Gastrocnemius medialis (tissue), 4 donors: ENCODE measurements at regions not wholly inside any gene's neighbourhood (a gene's known extent, or its start where the extent isn't known, plus 50 kb on each side); places are given as distances from the start of the nearest gene placed in this dataset.

Experiments
- ATAC-seq, 2 donors: fragments of 150-250 bp; one replicate each; pipeline ENCODE4 v1.9.1; 2016
- DNase-seq, 2 donors: peaks; one replicate each; pipeline ENCODE4 v3.0.0-alpha.2; 2019
- H3K27ac ChIP-seq, 4 donors: fragments of 200-600 bp; sonication (generic); 1 replicate in 1 of 4; 2 replicates in 3 of 4; pipeline ENCODE4 v1.5.1; 2016 to 2018; ENCODE audit warnings: mild to moderate bottlenecking in 2 of 4, moderate library complexity in 1 of 4
- H3K27me3 ChIP-seq, 3 donors: fragments of 200-600 bp; sonication (generic) in 2 of 3; 1 replicate in 1 of 3; 2 replicates in 2 of 3; pipeline versions ENCODE4 v1.5.1 to v1.6.0; 2016 to 2019; ENCODE audit warnings: mild to moderate bottlenecking in 1 of 3, moderate library complexity in 1 of 3
- H3K36me3 ChIP-seq, 2 donors: fragments of 200-600 bp; sonication (generic) in 1 of 2; one replicate each; pipeline ENCODE4 v1.5.1; 2017 to 2018
- H3K4me1 ChIP-seq, 2 donors: fragments of 200-600 bp; sonication (generic) in 1 of 2; one replicate each; pipeline ENCODE4 v1.5.1; 2016 to 2017; ENCODE audit warnings: mild to moderate bottlenecking in 2 of 2
- H3K4me3 ChIP-seq, 4 donors: fragments of 200-600 bp; sonication (generic) in 3 of 4; 1 replicate in 1 of 4; 2 replicates in 3 of 4; pipeline ENCODE4 v1.5.1; 2016 to 2019; ENCODE audit warnings: mild to moderate bottlenecking in 2 of 4
- H3K9me3 ChIP-seq, 3 donors: fragments of 200-600 bp; sonication (generic) in 2 of 3; 1 replicate in 1 of 3; 2 replicates in 2 of 3; pipeline ENCODE4 v1.5.1; 2016 to 2019
- CTCF ChIP-seq, 5 experiments: fragments of 450-650 bp in 3 of 5; fragments of 200-600 bp in 2 of 5; sonication (generic) in 2 of 5; IDR thresholded peaks in 4 of 5; conservative IDR thresholded peaks in 1 of 5; 1 replicate in 4 of 5; 2 replicates in 1 of 5; pipeline ENCODE4 v1.5.1; 2016 to 2019; ENCODE audit warnings: antibody characterized with exemption in 5 of 5, mild to moderate bottlenecking in 3 of 5, moderate library complexity in 3 of 5
- POLR2A ChIP-seq, 2 donors: fragments of 450-650 bp; IDR thresholded peaks; one replicate each; pipeline ENCODE4 v1.6.1; 2017; ENCODE audit warnings: antibody characterized with exemption in 2 of 2, mild to moderate bottlenecking in 2 of 2, moderate library complexity in 2 of 2
- in situ Hi-C, 4 donors: fragments of 200-750 bp; cut with MboI; loops; one replicate each; pipeline versions ENCODE4 v1.15.0 to v1.8.0; 2017; ENCODE audit warnings: low sequenced_read_pairs in 4 of 4
- intact Hi-C: fragments of 100-400 bp; cut with DNase I; formaldehyde crosslinking; loops from one replicate; pipeline ENCODE4 v1.15.1; 2023; ENCODE audit warnings: low total_unique reads

GRCh38 chr3:16118396-16118795, 56.1 kb upstream of the GALNT15 start:
- ATAC-seq (no peak), DNase-seq (no peak)
- Histone ChIP-seq H3K9me3 (no peaks in the 10 kb centered on the region), H3K4me1 (peaks cover 20 to 32% of the 10 kb centered on the region in 2 donors), H3K27me3 (no peaks in the 10 kb centered on the region), H3K36me3 (no peaks in the 10 kb centered on the region), H3K4me3 (no peak overlapping the region), H3K27ac (no peak overlapping the region)
- in situ Hi-C loops (no loop called here), intact Hi-C loops (no loop called here)
- TF ChIP-seq POLR2A (IDR thresholded peaks at IDR 0.05) (no peak), CTCF (IDR thresholded peaks at IDR 0.05 in 4 of 5, conservative IDR thresholded peaks at IDR 0.05 in 1 of 5) (no peak)

- DNase-seq (no peak), ATAC-seq (peak in 1 of 2 donors; percentile 15)
- no peaks in the 10 kb centered on the region for H3K9me3 ChIP-seq
- H3K4me3 ChIP-seq, result no peak overlapping the region
- peaks cover 19 to 20% of the 10 kb centered on the region in 2 donors for H3K4me1 ChIP-seq
- intact Hi-C loops (no loop called here), in situ Hi-C loops (no loop called here)
- H3K27me3 ChIP-seq, result no peaks in the 10 kb centered on the region
- TF ChIP-seq CTCF (IDR thresholded peaks at IDR 0.05 in 4 of 5, conservative IDR thresholded peaks at IDR 0.05 in 1 of 5) (no peak), POLR2A (IDR thresholded peaks at IDR 0.05) (no peak)
- no peaks in the 10 kb centered on the region for H3K36me3 ChIP-seq
- peak overlapping the region in 2 of 4 donors; percentile 3 to 24 for H3K27ac ChIP-seq
Measured at GRCh38 chr3:16119887-16120286, 54.6 kb upstream of the GALNT15 start.

- Histone ChIP-seq H3K27ac (peak overlapping the region in 3 of 4 donors; percentile 12 to 38 (median 21)), H3K27me3 (no peaks in the 10 kb centered on the region)
- intact Hi-C loops, result no loop called here
Measured at GRCh38 chr3:16121391-16121790, 53.1 kb upstream of the GALNT15 start.

GRCh38 chr3:16122155-16122554, 52.3 kb upstream of the GALNT15 start:
- H3K4me3 ChIP-seq, result no peak overlapping the region
- no peak for TF ChIP-seq CTCF (IDR thresholded peaks at IDR 0.05 in 4 of 5, conservative IDR thresholded peaks at IDR 0.05 in 1 of 5)
- no peak for TF ChIP-seq POLR2A (IDR thresholded peaks at IDR 0.05)
- ATAC-seq (no peak), DNase-seq (no peak)
- H3K9me3 ChIP-seq, result no peaks in the 10 kb centered on the region
- H3K4me1 ChIP-seq, result peaks cover 19 to 20% of the 10 kb centered on the region in 2 donors
- no peaks in the 10 kb centered on the region for H3K36me3 ChIP-seq
- H3K27ac ChIP-seq, result peak overlapping the region; percentile 2 to 38 (median 18)
- H3K27me3 ChIP-seq, result no peaks in the 10 kb centered on the region
- in situ Hi-C loops, result no loop called here
- intact Hi-C loops, result no loop called here

More at GRCh38 chr3:16121391-16121790, 53.1 kb upstream of the GALNT15 start:
- in situ Hi-C loops, result no loop called here
- no peak overlapping the region for H3K4me3 ChIP-seq
- DNase-seq (no peak), ATAC-seq (no peak)
- peaks cover 19 to 20% of the 10 kb centered on the region in 2 donors for H3K4me1 ChIP-seq
- H3K9me3 ChIP-seq, result no peaks in the 10 kb centered on the region
- TF ChIP-seq CTCF (IDR thresholded peaks at IDR 0.05 in 4 of 5, conservative IDR thresholded peaks at IDR 0.05 in 1 of 5) (no peak), POLR2A (IDR thresholded peaks at IDR 0.05) (no peak)
- no peaks in the 10 kb centered on the region for H3K36me3 ChIP-seq

- no peak for TF ChIP-seq CTCF (IDR thresholded peaks at IDR 0.05 in 4 of 5, conservative IDR thresholded peaks at IDR 0.05 in 1 of 5)
- no peak for TF ChIP-seq POLR2A (IDR thresholded peaks at IDR 0.05)
- Histone ChIP-seq H3K27ac (peak overlapping the region in 1 of 4 donors; percentile 2), H3K27me3 (no peaks in the 10 kb centered on the region), H3K4me1 (peaks cover 19 to 20% of the 10 kb centered on the region in 2 donors), H3K36me3 (no peaks in the 10 kb centered on the region), H3K4me3 (no peak overlapping the region), H3K9me3 (no peaks in the 10 kb centered on the region)
- ATAC-seq (no peak), DNase-seq (no peak)
- intact Hi-C loops, result no loop called here
- in situ Hi-C loops, result no loop called here
Measured at GRCh38 chr3:16122661-16123060, 51.8 kb upstream of the GALNT15 start.
